Common myeloid progenitor, CD34-positive (primary cell): ENCODE measurements at regions not wholly inside any gene's neighbourhood (a gene's known extent, or its start where the extent isn't known, plus 50 kb on each side); places are given as distances from the start of the nearest gene placed in this dataset.

Source experiments
- CTCF ChIA-PET: fragments of 350-600 bp; sonication (Branson Sonifier 250); formaldehyde crosslinking; loops from one replicate; lab custom pipeline; 2021; ENCODE audit warnings: antibody characterized with exemption; lab: Charles Lee
- POLR2A ChIA-PET: fragments of 350-600 bp; sonication (Branson Sonifier 250); formaldehyde crosslinking; loops from one replicate; lab custom pipeline; 2021; ENCODE audit warnings: antibody characterized with exemption; lab: Charles Lee
- DNase-seq, 3 donors: peaks; one replicate each; pipeline versions ENCODE4 v3.0.0 to v3.0.0-alpha.2; 2013
- H3K27ac ChIP-seq, 2 experiments: 1 replicate in 1 of 2; 2 replicates in 1 of 2; pipeline ENCODE4 v1.7.0; 2013; ENCODE audit warnings: inconsistent platforms in 2 of 2, low read length in 2 of 2, mild to moderate bottlenecking in 2 of 2, low read depth in 1 of 2, moderate library complexity in 1 of 2; ENCODE audit not compliant: severe bottlenecking in 2 of 2, insufficient read depth in 1 of 2, poor library complexity in 1 of 2
- H3K27me3 ChIP-seq, 5 experiments: replicated peaks in 2 of 5; 1 replicate in 3 of 5; 2 replicates in 2 of 5; pipeline versions ENCODE4 v1.6.1 to v1.7.0; 2013; ENCODE audit warnings: low read length in 4 of 5, mild to moderate bottlenecking in 2 of 5, moderate library complexity in 2 of 5, inconsistent platforms in 1 of 5; ENCODE audit not compliant: insufficient read depth in 5 of 5, control insufficient read depth in 4 of 5
- H3K36me3 ChIP-seq, 4 experiments: 1 replicate in 2 of 4; 2 replicates in 2 of 4; pipeline versions ENCODE4 v1.6.1 to v1.7.0; 2013; ENCODE audit warnings: low read length in 3 of 4, control low read depth in 1 of 4, mild to moderate bottlenecking in 1 of 4; ENCODE audit not compliant: control insufficient read depth in 4 of 4, insufficient read depth in 4 of 4
- H3K4me1 ChIP-seq, 4 experiments: 1 replicate in 3 of 4; 2 replicates in 1 of 4; pipeline versions ENCODE4 v1.6.1 to v1.7.1; 2013; ENCODE audit warnings: low read length in 3 of 4, mild to moderate bottlenecking in 3 of 4, control low read depth in 1 of 4, inconsistent platforms in 1 of 4, moderate library complexity in 1 of 4; ENCODE audit not compliant: control insufficient read depth in 4 of 4, insufficient read depth in 4 of 4; ENCODE audit errors: control extremely low read depth in 1 of 4
- H3K4me3 ChIP-seq, 7 experiments: 1 replicate in 4 of 7; 2 replicates in 3 of 7; pipeline versions ENCODE4 v1.5.1 to v1.7.0; 2013; ENCODE audit warnings: mild to moderate bottlenecking in 7 of 7, low read length in 6 of 7, moderate library complexity in 6 of 7, inconsistent platforms in 2 of 7, low read depth in 2 of 7, control low read depth in 1 of 7; ENCODE audit not compliant: insufficient read depth in 4 of 7, control insufficient read depth in 1 of 7; ENCODE audit errors: extremely low read depth in 1 of 7
- H3K9me3 ChIP-seq, 5 experiments: 1 replicate in 4 of 5; 2 replicates in 1 of 5; pipeline versions ENCODE4 v1.6.1 to v1.7.1; 2013; ENCODE audit warnings: low read length in 4 of 5, mild to moderate bottlenecking in 2 of 5, inconsistent platforms in 1 of 5, low read depth in 1 of 5, moderate library complexity in 1 of 5; ENCODE audit not compliant: control insufficient read depth in 4 of 5, insufficient read depth in 2 of 5; ENCODE audit errors: control extremely low read depth in 1 of 5
- WGBS: methylation state at CpG from one replicate; pipeline ENCODE4 v1.1.5; 2013; ENCODE audit not compliant: insufficient coverage; 5-methylcytosine and 5-hydroxymethylcytosine counted together

- CTCF ChIA-PET = no interaction called here
- no peak overlapping the region for H3K4me3 ChIP-seq
Measured at GRCh38 chr4:24230955-24231354, 341.1 kb upstream of the PPARGC1A start.

GRCh38 chr4:24229978-24230377, 340.1 kb upstream of the PPARGC1A start:
- no peak overlapping the region for H3K27ac ChIP-seq
- WGBS = 92% methylated on average over 3 of the region's 4 CpGs
- DNase-seq = no peak
- no peaks in the 10 kb centered on the region for H3K27me3 ChIP-seq
- POLR2A ChIA-PET = no interaction called here
- no peaks in the 10 kb centered on the region for H3K4me1 ChIP-seq
- CTCF ChIA-PET = no interaction called here
- H3K36me3 ChIP-seq = no peaks in the 10 kb centered on the region
- no peak overlapping the region for H3K4me3 ChIP-seq
- H3K9me3 ChIP-seq = no peaks in the 10 kb centered on the region

More at GRCh38 chr4:24230955-24231354, 341.1 kb upstream of the PPARGC1A start:
- H3K36me3 ChIP-seq = no peaks in the 10 kb centered on the region
- H3K27ac ChIP-seq = no peak overlapping the region
- H3K9me3 ChIP-seq = no peaks in the 10 kb centered on the region
- 97% methylated on average over 4 of the region's 6 CpGs for WGBS
- no peaks in the 10 kb centered on the region for H3K4me1 ChIP-seq
- POLR2A ChIA-PET = no interaction called here
- DNase-seq = no peak
- no peaks in the 10 kb centered on the region for H3K27me3 ChIP-seq

- no peaks in the 10 kb centered on the region for H3K36me3 ChIP-seq
- CTCF ChIA-PET = no interaction called here
- H3K27ac ChIP-seq = no peak overlapping the region
- WGBS = 76% methylated on average over 3 of the region's 4 CpGs
- no peak overlapping the region for H3K4me3 ChIP-seq
- H3K27me3 ChIP-seq = no peaks in the 10 kb centered on the region
- DNase-seq = no peak
- POLR2A ChIA-PET = no interaction called here
- no peaks in the 10 kb centered on the region for H3K9me3 ChIP-seq
- no peaks in the 10 kb centered on the region for H3K4me1 ChIP-seq
Measured at GRCh38 chr4:24228692-24229091, 338.8 kb upstream of the PPARGC1A start.

- 92% methylated on average over 2 of the region's 4 CpGs for WGBS
Measured at GRCh38 chr4:24226667-24227066, 336.8 kb upstream of the PPARGC1A start.

GRCh38 chr4:24226023-24226422, 336.2 kb upstream of the PPARGC1A start:
- DNase-seq = no peak
- CTCF ChIA-PET = interaction anchor here (0.7 kb wide), 1 partner anchor 96 kb away, joined by 3 read pairs; no protein-coding TSS in a partner anchor
- no peak overlapping the region for H3K27ac ChIP-seq
- no peaks in the 10 kb centered on the region for H3K4me1 ChIP-seq
- POLR2A ChIA-PET = no interaction called here
- no peak overlapping the region for H3K4me3 ChIP-seq
- no peaks in the 10 kb centered on the region for H3K36me3 ChIP-seq
- no peaks in the 10 kb centered on the region for H3K9me3 ChIP-seq
- WGBS = 49% methylated on average over 7 of the region's 10 CpGs
- H3K27me3 ChIP-seq = no peaks in the 10 kb centered on the region

More at GRCh38 chr4:24226667-24227066, 336.8 kb upstream of the PPARGC1A start:
- no peak overlapping the region for H3K27ac ChIP-seq
- POLR2A ChIA-PET = no interaction called here
- CTCF ChIA-PET = interaction anchor here (0.7 kb wide), 1 partner anchor 96 kb away, joined by 3 read pairs; no protein-coding TSS in a partner anchor
- H3K4me3 ChIP-seq = no peak overlapping the region
- no peak for DNase-seq
- no peaks in the 10 kb centered on the region for H3K4me1 ChIP-seq
- H3K9me3 ChIP-seq = no peaks in the 10 kb centered on the region
- H3K27me3 ChIP-seq = no peaks in the 10 kb centered on the region
- no peaks in the 10 kb centered on the region for H3K36me3 ChIP-seq

GRCh38 chr4:24224446-24224845, 334.6 kb upstream of the PPARGC1A start:
- POLR2A ChIA-PET = no interaction called here
- H3K4me1 ChIP-seq = no peaks in the 10 kb centered on the region
- no peaks in the 10 kb centered on the region for H3K9me3 ChIP-seq
- CTCF ChIA-PET = no interaction called here
- WGBS = 80% methylated on average over 1 of the region's 4 CpGs
- no peak overlapping the region for H3K4me3 ChIP-seq
- DNase-seq = no peak
- no peaks in the 10 kb centered on the region for H3K36me3 ChIP-seq
- no peak overlapping the region for H3K27ac ChIP-seq
- H3K27me3 ChIP-seq = no peaks in the 10 kb centered on the region

- H3K27ac ChIP-seq = no peak overlapping the region
- no peaks in the 10 kb centered on the region for H3K4me1 ChIP-seq
- H3K27me3 ChIP-seq = no peaks in the 10 kb centered on the region
- H3K4me3 ChIP-seq = no peak overlapping the region
- no peaks in the 10 kb centered on the region for H3K36me3 ChIP-seq
- ChIA-PET CTCF (no interaction called here), POLR2A (no interaction called here)
- 81% methylated on average over 7 of the region's 8 CpGs for WGBS
- peaks cover 0 to 2% (median 0%) of the 10 kb centered on the region in 5 experiments for H3K9me3 ChIP-seq
- DNase-seq = no peak
Measured at GRCh38 chr4:24219209-24219608, 329.4 kb upstream of the PPARGC1A start.
